22Rv1 (cell line): ENCODE measurements at regions not wholly inside any gene's neighbourhood (a gene's known extent, or its start where the extent isn't known, plus 50 kb on each side); places are given as distances from the start of the nearest gene placed in this dataset.

Experiments
- CTCF ChIP-seq: fragments of 450-650 bp; IDR thresholded peaks from 2 replicates; pipeline ENCODE4 v1.5.1; 2017; ENCODE audit warnings: mild to moderate bottlenecking
- ZFX ChIP-seq: fragments of 450-650 bp; IDR thresholded peaks from 2 replicates; pipeline ENCODE4 v1.6.1; 2017; ENCODE audit warnings: antibody characterized with exemption, borderline replicate concordance

- TF ChIP-seq CTCF, result no peak
- no peak for TF ChIP-seq ZFX
Observed at GRCh38 chr11:33638608-33639007, 62.0 kb downstream of the C11orf91 start.
